ENCODE measurements at regions not wholly inside any gene's neighbourhood (a gene's known extent, or its start where the extent isn't known, plus 50 kb on each side); places are given as distances from the start of the nearest gene placed in this dataset.

DNA sequence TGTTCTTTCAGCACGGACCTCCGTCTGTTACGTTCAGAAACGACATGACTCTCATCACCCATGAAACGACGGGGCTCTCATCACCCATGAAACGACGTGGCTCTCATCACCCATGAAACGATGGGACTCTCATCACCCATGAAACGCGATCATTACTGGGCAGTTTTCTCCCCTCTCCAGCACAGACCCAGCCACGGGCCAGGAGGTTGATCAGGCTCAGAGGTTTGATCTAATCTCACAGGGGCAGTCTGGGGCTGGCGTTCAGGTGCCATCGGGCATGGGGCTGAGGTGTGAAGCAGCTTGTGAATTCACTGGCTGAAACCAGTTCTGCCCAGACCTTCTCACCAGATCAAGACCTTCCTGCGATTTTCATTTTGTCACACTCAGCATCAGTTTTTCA is 296.4 kb downstream of the NDUFA10 start:
- TF ChIP-seq POLR2A (IDR thresholded peaks at IDR 0.05), result no peak
- TF ChIP-seq, protein P1, sequence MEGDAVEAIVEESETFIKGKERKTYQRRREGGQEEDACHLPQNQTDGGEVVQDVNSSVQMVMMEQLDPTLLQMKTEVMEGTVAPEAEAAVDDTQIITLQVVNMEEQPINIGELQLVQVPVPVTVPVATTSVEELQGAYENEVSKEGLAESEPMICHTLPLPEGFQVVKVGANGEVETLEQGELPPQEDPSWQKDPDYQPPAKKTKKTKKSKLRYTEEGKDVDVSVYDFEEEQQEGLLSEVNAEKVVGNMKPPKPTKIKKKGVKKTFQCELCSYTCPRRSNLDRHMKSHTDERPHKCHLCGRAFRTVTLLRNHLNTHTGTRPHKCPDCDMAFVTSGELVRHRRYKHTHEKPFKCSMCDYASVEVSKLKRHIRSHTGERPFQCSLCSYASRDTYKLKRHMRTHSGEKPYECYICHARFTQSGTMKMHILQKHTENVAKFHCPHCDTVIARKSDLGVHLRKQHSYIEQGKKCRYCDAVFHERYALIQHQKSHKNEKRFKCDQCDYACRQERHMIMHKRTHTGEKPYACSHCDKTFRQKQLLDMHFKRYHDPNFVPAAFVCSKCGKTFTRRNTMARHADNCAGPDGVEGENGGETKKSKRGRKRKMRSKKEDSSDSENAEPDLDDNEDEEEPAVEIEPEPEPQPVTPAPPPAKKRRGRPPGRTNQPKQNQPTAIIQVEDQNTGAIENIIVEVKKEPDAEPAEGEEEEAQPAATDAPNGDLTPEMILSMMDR (IDR thresholded peaks at IDR 0.05), result no peak
